ENCODE measurements at regions not wholly inside any gene's neighbourhood (a gene's known extent, or its start where the extent isn't known, plus 50 kb on each side); places are given as distances from the start of the nearest gene placed in this dataset.

- no peak overlapping the region for H3K27ac Mint-ChIP-seq
- no peaks in the 10 kb centered on the region for H3K9me3 Mint-ChIP-seq
- no peak for TF ChIP-seq CTCF (IDR thresholded peaks at IDR 0.05; ENCODE audit: unreplicated experiment in 3 of 3)
- H3K4me1 Mint-ChIP-seq, result peaks cover 5% of the 10 kb centered on the region
- H3K27me3 Mint-ChIP-seq (ENCODE audit: low read depth), result peaks cover 31% of the 10 kb centered on the region
- H3K36me3 Mint-ChIP-seq (ENCODE audit: low read depth), result no peaks in the 10 kb centered on the region
- H3K4me3 Mint-ChIP-seq, result no peak overlapping the region
Observed at GRCh38 chr16:79348521-79349306, 251.8 kb downstream of the MAF start.

GRCh38 chr16:79347277-79347676 is 253.3 kb downstream of the MAF start:
- Mint-ChIP-seq H3K4me1 (peaks cover 5% of the 10 kb centered on the region), H3K36me3 (ENCODE audit: low read depth) (no peaks in the 10 kb centered on the region), H3K27me3 (ENCODE audit: low read depth) (peaks cover 31% of the 10 kb centered on the region), H3K27ac (no peak overlapping the region), H3K4me3 (peak overlapping the region in 1 of 3 experiments; percentile 30), H3K9me3 (no peaks in the 10 kb centered on the region)
- no peak for TF ChIP-seq CTCF (IDR thresholded peaks at IDR 0.05; ENCODE audit: unreplicated experiment in 3 of 3)

GRCh38 chr16:79339863-79340262 is 260.7 kb downstream of the MAF start:
- H3K27ac Mint-ChIP-seq, result no peak overlapping the region

GRCh38 chr16:79337906-79338305 is 262.6 kb downstream of the MAF start:
- Mint-ChIP-seq H3K36me3 (ENCODE audit: low read depth) (no peaks in the 10 kb centered on the region), H3K4me1 (no peaks in the 10 kb centered on the region), H3K9me3 (peaks cover 2% of the 10 kb centered on the region), H3K27ac (no peak overlapping the region), H3K27me3 (ENCODE audit: low read depth) (peaks cover 18% of the 10 kb centered on the region), H3K4me3 (no peak overlapping the region)
- TF ChIP-seq CTCF (IDR thresholded peaks at IDR 0.05; ENCODE audit: unreplicated experiment in 3 of 3), result no peak

More at GRCh38 chr16:79339863-79340262, 260.7 kb downstream of the MAF start:
- Mint-ChIP-seq H3K27me3 (ENCODE audit: low read depth) (peaks cover 19% of the 10 kb centered on the region), H3K4me3 (no peak overlapping the region), H3K36me3 (ENCODE audit: low read depth) (no peaks in the 10 kb centered on the region), H3K9me3 (peaks cover 2% of the 10 kb centered on the region), H3K4me1 (no peaks in the 10 kb centered on the region)
- no peak for TF ChIP-seq CTCF (IDR thresholded peaks at IDR 0.05; ENCODE audit: unreplicated experiment in 3 of 3)

- TF ChIP-seq CTCF (IDR thresholded peaks at IDR 0.05; ENCODE audit: unreplicated experiment in 3 of 3), result no peak
- H3K36me3 Mint-ChIP-seq (ENCODE audit: low read depth), result no peaks in the 10 kb centered on the region
Observed at GRCh38 chr16:79336437-79337229, 263.9 kb downstream of the MAF start.

More at GRCh38 chr16:79336437-79337229, 263.9 kb downstream of the MAF start:
- Mint-ChIP-seq H3K27ac (no peak overlapping the region), H3K27me3 (ENCODE audit: low read depth) (peaks cover 22% of the 10 kb centered on the region), H3K4me3 (no peak overlapping the region), H3K4me1 (no peaks in the 10 kb centered on the region), H3K9me3 (peaks cover 2% of the 10 kb centered on the region)
